CD4-positive, alpha-beta T cell treated with Interleukin-1 beta for 1 hour (primary cell): ENCODE measurements at regions not wholly inside any gene's neighbourhood (a gene's known extent, or its start where the extent isn't known, plus 50 kb on each side); places are given as distances from the start of the nearest gene placed in this dataset.

ENCODE experiments used
- DNase-seq, 2 donors: peaks; one replicate each; pipeline ENCODE4 v3.0.0-alpha.2; 2020 to 2022

- DNase-seq, result no peak
These were observed 402.9 kb downstream of the PIK3R1 start for GRCh38 chr5:68618501-68618900.

- no peak for DNase-seq
These were observed 411.4 kb downstream of the PIK3R1 start for GRCh38 chr5:68627001-68627400.

- DNase-seq, result no peak
These were observed 412.7 kb downstream of the PIK3R1 start for GRCh38 chr5:68628082-68628814.

DNA sequence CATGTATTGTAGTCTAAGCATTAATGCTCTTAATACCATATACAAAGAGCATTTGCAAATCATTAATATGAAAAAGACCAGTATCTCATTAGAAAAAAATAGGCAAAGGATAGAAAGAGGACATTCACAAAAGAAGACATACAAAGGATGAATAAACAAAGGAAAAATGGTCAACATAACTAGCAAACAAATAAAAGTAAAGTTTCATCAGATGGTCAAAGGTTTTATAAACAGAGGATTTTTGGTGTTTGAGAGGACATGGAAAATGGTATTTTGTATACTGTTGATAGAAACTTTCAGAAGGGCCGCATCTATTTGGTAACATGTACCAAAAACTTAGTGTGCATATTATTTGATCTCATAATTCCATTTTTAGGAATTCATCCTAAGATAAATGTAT, 414.8 kb downstream of the PIK3R1 start:
- DNase-seq, result no peak

DNA sequence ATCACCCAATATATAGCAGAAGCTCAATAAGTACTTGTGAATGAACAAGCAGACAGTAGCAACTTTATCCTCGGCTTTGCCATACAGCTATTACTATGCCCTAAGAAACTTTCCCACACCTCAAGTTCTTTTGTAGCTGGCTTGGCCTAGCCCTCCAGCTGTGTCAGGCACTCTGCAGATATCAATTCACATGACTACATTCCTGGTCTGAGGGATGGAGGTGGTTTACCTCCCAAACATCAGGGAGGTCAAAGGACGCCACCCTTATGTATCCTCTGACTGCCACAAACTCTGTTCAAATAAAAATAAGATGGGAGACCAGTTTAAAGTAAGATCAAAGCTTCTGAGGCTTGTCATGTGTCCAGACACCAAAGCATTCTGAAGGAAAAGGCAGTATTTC, 416.3 kb downstream of the PIK3R1 start:
- DNase-seq, result no peak

DNA sequence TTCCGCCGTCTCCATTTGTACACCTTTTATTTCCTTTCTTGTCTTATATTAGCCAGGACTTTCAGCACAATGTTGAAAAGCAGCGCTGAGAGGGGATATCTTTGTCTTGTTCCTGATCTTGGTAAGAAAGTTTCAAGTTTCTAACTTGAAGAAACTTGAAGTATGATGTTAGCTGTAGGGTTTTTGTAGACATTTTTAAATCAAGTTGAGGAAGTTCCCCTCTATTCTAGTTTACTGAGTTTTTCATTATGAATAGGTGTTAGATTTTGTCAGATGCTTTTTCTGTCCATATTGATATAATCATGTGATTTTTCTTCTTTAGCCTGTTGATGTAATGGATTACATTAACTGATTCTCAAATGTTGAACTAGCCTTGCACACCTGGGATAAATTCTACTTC, 425.7 kb downstream of the PIK3R1 start:
- DNase-seq, result no peak

- no peak for DNase-seq
These were observed 427.5 kb downstream of the PIK3R1 start for GRCh38 chr5:68643064-68643463.

GRCh38 chr5:68644971-68645370, 429.4 kb downstream of the PIK3R1 start:
- no peak for DNase-seq

GRCh38 chr5:68646144-68646543, 430.6 kb downstream of the PIK3R1 start:
- DNase-seq, result no peak

DNA sequence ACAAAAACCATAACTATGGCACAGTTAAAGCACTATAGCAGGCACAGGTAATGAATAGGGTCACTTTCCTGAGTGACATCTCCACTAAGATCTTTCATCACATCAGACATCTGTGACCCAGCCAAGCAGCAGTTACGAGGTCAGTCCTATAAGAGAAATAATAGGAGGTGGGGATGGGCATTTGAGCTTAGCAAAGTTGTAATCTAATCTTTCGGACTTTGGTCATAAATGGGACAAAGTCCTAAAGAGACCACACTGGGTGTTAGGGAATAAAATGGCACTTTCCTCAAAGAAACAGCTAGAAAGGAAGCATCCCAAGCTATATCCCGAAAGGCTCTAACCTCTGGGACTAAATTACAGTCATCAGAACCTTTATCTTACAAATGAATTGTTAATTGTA, 432.2 kb downstream of the PIK3R1 start:
- no peak for DNase-seq

GRCh38 chr5:68648944-68649857, 433.6 kb downstream of the PIK3R1 start:
- no peak for DNase-seq

DNA sequence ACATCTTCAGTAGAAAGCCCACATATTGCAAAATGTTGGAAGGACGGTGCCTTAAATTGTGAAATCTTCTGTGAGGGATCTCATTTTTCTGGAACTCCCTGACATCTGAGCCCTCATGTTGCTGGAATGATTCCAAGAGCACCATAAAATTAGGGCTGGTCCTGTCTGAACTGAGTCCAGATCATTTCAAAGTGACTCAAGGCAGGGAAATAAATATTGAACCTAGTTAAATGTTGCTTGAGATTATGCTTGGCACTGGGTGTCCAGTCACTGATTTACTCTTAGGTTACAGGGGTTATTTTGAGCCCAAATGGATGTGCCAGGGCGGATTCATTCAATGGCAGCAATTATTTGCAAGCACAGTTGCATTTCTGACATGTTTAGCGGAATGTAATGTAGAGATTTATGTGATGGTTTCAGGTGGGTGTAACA, 437.0 kb downstream of the PIK3R1 start:
- no peak for DNase-seq

- DNase-seq, result no peak
These were observed 437.9 kb downstream of the PIK3R1 start for GRCh38 chr5:68653471-68653870.

- DNase-seq, result no peak
These were observed 436.5 kb upstream of the SLC30A5 start for GRCh38 chr5:68657055-68657961.

DNA sequence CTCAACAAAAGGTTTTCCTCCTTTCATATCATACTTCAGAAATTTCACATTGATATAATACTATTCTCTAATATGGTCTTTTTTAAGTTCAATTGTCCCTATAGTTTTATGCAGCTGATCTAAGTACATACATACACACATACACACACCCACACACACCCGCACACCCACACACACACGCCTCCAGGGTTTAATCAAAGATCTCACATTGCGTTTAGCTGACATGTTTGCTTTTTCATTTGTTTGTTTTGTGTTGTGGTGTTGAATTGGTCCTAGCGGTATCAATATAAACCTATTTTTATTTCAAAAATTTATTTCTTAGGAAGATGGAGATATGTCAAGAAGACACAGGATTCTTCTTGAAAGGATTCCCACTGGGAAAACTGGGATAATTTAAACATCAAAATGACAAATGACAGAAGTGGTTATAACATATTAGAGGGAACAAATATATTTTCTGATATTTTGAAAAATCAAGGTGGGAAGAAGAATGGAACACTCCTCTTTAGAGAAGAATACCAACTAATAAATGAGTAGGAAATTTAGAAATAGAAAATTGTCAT, 434.9 kb upstream of the SLC30A5 start:
- DNase-seq, result no peak

DNA sequence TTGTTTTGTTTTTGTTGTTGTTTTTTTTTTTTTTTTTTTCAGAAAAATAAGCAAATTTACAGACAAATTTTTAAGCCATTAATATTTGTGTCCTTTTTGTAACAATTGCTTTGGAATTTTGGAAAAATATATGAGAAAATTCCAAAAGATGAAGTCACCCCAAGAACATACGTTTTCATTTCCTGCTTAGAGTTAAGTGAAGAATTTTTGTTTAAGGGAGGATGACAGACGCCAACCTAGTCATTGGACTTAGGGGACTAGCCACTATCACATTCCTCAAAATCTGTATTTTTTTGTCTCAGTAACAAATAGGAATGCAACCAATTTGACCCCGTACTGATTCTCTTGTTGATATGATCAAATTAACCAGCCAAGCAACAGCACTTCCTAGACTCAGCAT, 433.9 kb upstream of the SLC30A5 start:
- no peak for DNase-seq

GRCh38 chr5:68661237-68661636, 432.6 kb upstream of the SLC30A5 start:
- no peak for DNase-seq

DNA sequence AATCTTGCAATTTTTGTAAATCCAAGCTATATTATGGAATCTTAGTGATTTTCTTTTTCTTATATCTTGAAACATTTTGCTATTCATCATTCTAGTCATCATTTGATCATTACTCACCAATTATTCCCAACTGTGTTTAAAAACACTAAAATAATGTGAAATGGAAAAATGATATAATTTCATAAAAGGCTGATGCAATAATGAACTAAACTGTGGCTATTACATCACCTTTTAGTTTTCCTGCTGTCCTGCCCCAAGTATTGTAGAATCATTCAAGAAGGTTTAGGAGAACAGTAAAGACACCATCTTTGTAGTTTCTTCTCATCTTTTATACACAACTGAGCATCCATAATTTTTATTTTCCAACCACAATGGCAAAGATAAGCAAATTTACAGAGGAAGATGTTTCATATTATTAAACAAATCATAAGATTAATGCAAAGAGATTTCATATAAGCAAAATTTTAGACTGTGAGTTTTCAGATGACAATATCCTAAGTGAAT, 431.0 kb upstream of the SLC30A5 start:
- DNase-seq, result no peak

GRCh38 chr5:68669864-68670575, 423.8 kb upstream of the SLC30A5 start:
- DNase-seq, result no peak

DNA sequence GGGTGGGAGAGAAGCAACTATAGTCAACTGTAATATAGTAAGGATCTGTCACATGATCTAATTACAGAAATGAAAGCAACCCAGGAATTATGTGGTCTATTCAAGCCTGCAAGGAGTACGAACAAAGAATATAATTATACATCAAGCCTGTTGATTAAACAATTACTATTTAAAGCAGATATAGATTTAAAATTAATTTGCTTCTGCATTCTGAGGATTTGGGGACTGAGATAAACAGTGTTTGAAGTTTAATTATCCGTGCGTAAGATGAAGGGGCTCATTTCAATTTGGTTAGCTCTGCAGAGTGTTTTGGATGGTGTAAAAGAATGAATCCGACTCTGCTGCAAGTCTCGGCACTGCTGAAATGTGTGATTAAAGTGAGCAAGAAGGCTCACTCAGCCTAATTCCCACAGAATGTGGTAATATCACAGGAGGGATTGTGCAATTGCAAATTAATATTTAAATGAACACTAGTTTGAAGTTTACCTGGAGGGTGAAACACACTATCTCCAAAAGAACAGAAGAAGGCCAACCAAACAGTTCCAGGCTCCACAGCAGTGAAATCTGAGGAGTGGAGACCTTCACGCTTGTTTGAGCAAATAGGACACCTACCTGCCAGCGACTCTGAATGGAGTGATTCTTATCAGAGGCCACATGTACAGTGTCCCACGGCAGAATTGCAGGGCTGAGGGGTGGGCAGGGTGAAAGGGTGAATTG, 420.6 kb upstream of the SLC30A5 start:
- no peak for DNase-seq

- DNase-seq, result no peak
These were observed 420.0 kb upstream of the SLC30A5 start for GRCh38 chr5:68673823-68674180.
